Stimulated activated CD4-positive, alpha-beta T cell treated with anti-CD3 and anti-CD28 coated beads, Interleukin-12 subunit alpha, Interleukin-12 subunit beta, amount 100 ng/mL, for 4 hours (primary cell): ENCODE measurements at regions not wholly inside any gene's neighbourhood (a gene's known extent, or its start where the extent isn't known, plus 50 kb on each side); places are given as distances from the start of the nearest gene placed in this dataset.

Experiments
- DNase-seq: peaks from one replicate; pipeline ENCODE4 v3.0.0-alpha.2; 2020

DNA sequence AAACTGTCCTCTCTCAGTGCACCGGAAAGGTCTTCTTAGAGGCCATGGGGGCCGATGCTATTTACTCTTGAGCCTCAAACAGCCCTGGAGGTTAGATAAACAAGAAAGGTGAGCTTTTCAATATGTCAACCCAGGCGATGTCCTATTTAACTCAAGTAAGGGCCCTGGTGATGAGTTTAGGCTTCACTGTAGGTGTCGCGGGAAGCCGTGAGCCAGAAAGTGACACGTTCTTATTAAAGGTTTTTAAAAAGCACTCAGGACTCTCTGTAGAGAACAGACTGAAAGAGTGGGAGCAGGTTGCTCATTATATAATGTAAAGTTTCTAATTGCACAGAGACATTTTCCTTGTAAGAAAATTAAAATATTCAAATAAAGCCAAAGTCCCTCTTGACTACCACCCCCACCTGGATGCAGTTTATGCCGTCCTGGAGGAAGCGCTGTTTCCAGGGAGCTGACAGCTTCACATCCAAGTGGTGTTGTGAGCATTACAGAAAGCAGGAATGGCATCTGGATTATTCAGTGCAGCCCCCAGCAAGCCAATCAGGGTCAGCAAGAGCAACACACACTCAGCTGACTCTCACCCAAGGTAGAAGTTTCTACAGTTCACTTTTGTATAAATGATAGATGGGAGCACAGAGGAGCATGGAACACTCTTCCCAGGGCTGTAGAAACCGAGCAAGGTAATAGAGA, 280.3 kb downstream of the DRD1 start:
- no peak for DNase-seq

DNA sequence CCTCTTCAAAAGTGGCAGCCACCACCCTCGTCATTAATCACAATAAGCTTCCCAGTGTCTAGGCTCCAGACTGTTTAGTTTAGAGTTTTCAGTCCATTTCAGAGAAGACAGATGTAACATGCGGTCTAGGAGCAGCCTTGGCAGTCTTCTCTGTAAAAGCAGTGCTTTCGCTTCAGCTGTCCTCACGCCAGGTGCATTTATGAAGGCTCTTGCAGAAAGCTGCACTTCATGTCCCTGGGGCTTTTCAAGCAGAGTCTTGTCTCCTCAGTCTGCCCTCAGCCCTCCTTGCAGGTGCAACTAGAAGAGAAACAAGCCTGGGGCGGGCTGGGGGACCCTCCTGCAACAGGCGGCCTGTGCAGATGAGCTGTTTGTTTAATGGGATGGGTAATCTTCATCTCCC, 281.9 kb downstream of the DRD1 start:
- no peak for DNase-seq

DNA sequence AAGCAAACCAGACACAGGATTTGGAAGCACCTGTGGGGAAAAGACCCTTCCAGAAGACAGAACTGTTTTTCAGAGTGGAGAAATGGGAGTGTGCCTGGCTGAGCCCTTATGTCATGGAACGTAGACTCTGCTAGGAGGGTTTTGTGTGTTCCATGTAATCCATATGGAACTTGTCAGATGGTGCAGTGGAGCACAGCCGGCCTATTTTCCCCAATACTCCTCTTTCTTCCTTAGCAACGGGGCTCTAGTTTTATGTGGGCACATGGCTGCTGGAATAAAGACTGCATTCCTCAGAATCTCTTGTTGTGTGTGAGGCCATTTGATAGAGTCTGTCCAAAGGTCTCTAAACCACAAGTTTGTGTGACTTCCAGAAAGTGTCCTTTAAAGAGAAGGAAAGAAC, 284.0 kb downstream of the DRD1 start:
- no peak for DNase-seq

DNA sequence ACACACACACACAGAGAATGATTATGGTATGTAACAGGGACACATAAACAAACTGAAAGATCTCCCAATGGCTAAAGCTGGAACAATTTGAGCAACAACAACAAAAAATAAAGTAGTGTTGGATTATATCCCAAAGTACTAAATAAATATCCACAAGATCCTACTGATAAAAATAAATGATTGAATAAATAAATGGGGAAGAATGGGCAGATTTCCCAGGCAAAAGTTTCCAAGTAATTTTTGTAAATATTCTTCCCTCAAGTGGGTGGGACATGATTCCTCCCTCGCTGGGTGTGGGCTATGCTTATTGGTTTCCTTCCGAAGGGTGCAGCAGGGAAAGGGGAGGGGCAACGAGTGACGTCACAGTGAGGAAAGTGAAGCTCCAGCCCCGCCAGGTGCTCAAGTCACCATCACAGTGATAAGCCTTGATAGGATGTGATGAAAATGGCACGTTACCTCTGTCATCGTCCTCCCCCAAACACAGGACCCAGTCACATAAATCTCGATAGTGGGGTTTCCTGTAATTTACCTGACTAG, 295.3 kb downstream of the DRD1 start:
- DNase-seq: no peak

DNA sequence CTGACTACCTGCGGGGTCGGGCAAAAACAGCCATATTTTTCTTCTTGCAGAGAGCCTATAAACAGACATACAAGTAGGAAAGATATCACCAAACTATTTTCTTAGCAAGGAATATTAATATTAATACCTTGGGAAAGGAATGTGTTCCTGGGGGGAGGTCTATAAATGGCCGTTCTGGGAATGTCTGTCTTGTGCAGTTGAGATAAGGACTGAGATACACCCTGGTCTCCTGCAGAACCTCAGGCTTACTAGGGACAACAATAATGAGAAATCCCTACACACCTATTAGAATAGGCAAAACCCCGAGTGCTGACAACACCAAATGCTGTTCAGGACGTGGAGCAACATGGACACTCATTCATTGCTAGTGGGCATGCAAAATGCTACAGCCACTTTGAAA, 297.2 kb downstream of the DRD1 start:
- no peak for DNase-seq

DNA sequence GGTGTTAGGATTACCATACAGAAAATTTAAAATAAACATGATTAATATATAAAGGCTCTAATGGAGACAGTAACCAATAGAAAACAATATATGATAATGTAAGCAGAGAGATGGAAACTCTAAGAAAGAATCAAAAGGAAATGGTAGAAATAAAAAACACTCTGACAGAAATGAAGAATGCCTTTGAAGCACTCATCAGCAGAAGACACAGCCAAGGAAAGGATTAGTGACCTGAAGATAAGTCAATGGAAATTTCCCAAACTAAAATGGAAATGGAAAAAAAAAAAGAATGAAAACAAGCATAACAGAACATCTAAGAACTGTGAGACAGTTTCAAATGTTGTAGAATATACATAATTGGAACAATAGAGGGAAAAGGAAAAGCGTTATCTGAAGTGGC, 302.6 kb downstream of the DRD1 start:
- DNase-seq: no peak

DNA sequence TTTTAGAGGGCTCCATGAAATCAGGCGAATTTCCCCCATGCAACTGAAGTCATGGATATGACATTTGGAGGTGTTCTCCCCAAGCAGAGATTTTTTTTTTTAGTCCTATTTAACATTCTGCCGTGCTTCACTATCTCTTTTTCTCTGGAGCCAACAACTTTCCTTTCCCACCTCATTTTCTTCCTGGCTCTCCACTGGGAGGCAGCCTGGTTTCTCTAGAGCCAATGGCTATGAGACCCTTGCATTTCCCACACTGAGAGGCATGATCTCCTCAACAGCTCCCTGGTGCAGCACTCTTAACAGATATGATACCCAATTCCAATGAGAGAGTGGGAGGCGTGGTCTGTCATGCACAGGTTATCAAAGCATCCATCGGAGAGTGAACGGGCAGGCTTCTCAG, 310.8 kb downstream of the DRD1 start:
- DNase-seq: no peak

DNA sequence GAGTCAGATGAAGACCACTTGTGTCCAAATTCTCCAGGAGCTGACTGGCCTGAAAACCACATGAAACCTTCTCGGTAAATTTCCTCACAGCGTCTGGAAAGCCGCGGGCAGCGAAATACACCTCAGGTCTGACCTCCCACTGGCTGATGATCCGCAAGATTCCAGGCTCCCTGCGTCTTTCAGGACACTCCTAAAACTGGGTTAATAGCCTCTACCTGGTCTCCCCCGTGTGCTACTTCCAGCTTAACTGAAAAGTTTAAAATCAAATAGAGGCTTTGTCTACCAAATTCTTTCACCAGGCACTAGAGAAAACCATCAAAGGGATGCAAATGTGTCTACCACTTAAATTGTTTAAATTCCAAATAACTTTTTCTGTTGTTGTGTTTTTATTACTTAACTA, 312.6 kb downstream of the DRD1 start:
- no peak for DNase-seq

DNA sequence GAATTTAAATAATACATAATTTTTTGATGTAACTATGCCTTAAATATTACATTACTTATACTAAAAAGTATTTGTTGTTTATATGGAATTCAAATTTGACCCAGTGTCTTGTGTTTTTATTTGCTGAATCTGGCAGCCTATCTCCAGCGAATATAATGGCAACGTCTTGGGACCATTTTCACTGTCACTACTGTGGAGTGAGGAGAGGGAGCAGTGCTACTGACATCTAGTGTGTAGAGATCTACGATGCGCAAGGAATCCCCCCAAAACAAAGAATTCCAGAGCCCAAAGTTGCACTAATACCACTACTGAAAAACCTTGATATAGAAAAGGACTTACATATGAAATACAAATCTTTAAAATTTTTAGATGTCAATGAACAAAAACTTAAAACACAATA, 314.4 kb downstream of the DRD1 start:
- DNase-seq: no peak

DNA sequence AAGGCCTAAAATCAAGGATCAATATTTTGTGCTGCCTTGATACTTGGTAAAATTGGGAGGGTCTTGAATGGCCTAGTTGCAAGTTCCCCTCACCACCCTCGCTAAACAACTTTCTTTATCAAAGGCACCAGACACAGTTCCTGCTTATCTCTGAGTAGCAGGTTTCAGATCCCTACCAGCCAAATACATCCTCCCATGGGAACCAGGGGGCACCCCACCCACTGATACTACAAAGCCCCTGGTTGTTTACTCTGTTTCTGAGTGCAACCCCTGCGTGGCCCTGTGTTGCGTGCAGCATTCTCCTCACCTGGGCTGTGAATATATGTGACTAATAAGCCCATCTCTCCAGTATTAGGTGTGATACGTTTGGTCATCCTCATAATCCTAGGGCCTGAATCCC, 314.9 kb downstream of the DRD1 start:
- DNase-seq: no peak

DNA sequence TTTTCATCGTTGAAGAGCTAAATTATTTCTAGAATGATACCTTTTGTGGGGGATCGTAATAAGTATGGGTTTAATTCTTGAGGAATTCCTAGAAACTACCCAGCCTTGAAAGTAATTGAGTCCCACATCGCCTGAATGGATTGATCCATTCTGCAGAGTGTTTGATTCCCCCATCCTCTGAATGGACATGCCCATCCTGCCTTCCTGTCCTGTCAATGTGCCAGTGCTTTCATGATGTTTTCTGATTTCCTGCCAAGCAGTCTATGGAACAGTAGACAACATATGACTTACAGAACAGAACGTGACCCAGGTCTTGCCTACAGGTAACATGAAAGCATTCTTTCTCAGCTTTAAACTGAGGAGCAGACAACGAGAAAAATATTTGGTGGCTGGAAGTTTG, 319.2 kb downstream of the DRD1 start:
- DNase-seq: no peak

DNA sequence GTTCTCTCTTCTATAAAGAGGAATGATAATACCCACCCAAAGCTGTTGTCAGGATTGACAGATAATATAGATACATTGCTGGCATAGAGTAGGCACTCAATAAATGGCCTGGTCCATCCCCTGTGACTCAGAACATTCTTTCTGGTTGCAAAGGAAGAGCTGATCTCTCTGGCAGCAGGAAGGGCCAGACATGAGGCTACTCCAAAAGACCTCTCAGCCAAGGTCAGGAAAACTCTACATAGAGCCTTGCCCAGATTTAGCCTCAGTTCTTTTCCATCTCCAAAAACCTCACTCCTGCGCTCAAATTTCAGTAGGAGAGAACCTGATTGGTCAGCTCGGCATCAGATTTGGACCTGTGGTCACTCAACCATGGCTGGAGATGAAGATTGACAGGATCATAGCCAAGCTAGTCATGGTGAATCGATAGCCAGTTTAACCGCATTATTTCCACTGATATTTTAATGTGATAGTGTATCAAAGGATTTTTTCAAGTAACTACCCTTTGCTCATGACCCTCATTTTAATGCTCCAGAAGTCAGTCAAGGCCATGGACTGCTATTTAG, 319.6 kb downstream of the DRD1 start:
- no peak for DNase-seq

DNA sequence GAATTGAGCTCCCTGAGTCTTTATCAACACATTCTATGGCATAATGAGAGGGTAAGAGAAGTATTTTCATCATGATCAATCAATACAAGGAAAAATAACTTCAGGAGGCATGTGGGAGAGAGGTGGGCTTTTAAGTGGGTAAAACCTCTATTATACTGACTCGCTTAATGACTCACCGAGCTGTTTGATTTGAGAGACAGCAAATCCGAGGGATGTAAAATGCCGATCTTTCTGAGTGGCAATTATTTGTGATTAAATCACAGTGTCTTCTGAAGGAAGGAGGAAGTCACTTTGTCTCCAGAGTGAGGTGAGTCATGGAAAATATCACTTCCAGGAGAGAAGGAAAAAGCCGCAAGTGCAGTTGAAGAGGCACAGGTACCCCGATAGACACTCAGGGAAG, 320.4 kb downstream of the DRD1 start:
- no peak for DNase-seq

DNA sequence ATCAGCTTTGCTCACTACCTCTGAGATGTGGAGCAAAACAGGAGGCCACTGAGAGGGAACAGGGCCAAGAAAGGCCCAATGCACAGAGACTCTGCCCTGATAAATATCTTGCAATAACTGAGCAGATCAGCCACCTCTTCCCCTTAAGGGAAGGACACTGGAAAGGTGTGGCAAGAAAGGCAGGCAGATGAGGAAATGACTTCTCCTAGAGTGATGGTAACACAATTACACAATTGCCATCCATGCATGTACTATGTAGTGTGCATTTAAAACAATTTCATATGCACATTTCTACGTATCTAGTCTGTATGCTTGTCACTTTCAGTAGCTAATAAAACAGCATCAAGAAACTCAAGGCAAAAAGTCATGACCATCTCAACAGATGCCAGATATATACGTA, 322.5 kb downstream of the DRD1 start:
- no peak for DNase-seq

DNA sequence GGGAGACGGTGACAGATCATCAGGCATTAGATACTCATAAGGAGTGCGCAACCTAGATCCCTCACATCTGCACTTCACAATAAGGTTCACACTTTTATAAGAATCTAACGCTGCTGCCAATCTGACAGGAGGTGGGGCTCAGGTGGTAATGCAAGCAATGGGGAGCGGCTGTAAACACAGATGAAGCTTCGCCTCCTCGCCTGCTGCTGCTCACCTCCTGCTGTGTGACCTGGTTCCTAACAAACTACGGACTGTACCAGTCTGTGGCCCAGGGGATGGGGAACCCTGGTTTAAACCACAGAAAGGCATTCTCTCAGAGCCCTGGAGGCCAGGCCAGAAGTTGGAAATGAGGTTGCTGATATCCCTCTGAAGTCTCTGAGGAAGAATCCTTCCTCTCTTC, 323.6 kb downstream of the DRD1 start:
- DNase-seq: no peak

DNA sequence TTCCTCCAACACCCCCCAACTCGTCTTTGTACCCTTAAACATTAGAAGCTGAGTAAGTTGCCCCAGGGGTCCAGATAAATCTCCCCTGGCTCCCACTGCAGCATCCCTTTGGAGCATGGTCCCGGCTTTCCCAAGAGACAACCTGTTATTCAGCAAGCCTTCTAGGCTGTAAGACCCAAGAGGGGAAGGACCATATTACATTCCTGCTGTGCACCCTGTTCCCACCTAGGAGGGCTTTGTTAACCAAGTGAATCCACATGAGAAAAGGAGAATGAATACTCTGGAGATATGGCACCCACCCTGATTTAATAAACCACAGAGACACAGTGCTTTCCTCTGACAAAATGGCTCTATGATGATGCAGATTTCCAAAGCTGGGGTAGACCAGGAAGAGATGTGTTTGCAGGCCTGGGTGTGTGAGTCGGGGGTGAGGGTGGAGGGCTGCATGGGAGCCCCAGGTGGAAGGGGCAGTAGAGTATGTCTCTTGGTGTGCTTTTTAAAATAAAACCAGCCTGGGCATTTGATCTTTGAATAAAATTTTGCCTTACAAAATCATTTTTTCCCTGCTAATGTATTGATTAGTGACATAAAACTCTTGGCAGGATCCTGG, 325.2 kb downstream of the DRD1 start:
- DNase-seq: no peak

DNA sequence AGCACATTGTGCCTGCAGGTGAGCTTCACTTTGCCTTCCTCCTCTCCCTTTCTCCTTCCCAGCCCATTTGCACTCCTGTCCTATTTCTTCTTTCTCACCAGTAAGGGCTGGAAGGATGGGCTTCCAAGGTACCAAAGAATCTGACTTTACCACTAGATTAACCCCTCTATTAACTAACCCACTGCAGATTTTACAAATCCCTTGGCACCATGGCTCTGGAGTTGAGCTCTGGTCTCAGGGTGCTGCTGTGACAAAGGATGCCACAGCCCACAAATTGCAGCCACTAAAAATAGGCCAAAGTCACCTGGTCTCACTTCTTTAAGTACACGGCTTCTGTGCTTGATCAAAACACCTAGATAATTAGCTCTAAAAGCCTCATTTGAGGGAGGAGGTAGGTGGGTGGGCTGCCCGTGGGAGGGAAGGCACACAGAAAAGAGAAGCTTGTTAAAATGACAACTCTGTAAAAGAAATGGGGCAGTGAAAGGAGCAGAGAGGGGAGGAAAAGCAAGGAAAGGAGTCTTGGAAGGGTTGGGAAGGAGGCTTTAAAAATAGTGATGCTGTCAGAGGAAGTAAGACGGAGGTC, 327.4 kb downstream of the DRD1 start:
- no peak for DNase-seq

DNA sequence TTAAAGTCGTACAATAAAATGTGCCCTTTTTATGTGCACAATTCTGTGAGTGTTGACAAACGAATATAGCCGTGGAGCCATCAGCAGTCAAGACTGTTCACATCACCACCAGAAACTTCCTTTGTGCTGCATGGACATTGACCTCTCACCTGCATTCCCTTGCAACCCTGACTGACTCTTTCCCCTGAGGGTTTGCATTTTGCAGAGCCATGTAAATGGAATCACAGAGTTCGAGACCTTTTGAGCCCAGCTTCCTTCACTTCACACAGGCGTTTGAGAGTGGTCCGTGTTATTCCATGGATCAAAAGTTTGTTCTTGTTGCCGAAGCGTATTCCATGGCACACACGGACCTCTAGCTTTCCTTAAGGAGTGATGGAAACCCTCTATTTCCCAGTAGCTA, 328.2 kb downstream of the DRD1 start:
- no peak for DNase-seq

DNA sequence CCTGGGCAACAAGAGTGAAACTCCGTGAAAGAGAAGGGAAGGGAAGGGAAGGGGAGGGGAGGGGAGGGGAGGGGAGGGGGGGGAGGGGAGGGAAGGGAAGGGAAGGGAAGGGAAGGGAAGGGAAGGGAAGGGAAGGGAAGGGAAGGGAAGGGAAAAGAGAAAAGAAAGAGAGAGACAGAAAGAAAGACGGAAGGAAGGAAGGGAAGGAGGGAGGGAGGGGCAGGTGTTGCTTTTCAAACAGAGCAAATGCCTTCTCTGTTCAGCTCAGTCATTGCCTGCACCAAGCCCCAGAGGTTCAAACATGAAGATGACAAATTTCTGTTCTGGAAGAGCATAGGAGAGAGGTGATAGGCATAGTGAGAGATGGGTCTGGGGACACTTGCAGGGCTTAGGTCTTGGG, 330.0 kb downstream of the DRD1 start:
- no peak for DNase-seq

DNA sequence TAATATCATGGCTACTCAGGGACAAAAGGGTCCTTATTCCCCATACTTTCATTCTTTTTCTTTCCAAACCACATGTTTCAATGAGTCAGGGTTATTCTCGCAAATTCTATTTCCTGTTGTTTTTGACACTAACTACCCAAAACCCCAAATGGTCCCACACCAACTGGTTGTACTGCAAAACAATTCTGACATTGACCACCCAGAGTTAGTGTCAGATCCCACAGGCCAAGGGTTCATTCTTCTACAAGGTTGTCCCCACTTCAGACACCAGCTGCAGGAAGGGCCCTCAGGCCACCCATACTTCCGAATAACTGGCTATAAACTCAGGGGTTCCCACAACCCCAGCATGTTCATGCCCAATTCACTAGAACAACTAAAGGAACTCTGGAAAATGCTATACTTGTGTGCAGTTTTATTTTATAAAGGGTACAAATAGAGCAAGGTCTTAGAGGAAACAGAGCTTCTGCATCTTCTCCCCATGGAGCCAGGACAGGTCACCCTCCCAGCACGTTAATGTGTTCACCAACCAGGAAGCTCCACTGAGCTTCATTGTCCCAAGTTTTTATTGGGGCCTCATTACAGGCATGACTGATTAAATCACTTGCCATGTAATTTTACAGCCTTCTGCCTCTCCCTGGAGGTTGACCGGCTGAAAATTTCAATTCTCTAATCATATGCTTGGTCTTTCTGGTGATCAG, 334.8 kb downstream of the DRD1 start:
- DNase-seq: no peak

DNA sequence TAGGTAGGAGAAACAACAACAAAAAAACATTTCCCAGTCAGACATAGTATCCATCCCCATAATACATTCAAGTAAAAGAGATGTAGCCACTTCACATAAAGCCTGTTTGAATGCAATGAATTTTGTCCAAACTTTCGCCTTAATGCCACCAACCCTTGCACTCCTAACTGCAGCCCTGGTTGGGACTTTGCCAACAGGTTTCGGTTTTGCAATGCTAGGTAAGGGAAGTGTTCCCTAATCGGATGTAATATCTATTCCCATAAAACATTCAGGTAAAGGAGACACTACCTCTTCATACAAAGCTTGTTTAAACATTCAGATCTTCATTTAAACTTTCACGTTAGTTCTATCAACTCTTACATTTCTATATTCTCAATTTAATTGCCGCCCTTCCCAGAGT, 336.1 kb downstream of the DRD1 start:
- DNase-seq: no peak

DNA sequence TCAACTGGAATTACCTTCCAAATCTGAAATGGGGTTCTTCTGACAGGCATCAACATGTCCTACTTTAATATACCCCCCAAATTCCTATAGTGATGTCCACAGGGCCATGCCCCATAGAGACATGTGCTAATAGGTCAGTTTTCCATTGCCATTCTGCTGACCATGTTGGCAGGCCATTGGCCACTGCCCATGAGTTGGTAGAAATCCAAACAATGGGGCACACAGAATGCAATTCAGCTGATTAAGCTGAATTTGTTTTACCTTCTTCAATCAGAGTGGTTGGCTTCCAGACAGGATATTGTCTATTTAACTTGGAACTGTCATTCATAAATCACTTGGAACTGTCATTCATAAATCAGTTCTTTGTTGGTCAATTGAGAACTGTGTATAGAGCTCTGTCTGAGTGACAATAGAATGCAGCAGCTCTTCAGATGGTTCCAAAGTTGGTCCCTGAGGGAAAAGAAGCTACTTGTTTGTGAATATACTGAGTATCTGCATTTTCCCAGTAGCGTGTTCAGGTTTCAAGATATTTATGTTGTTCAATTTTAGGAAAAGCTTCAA, 336.9 kb downstream of the DRD1 start:
- DNase-seq: no peak

DNA sequence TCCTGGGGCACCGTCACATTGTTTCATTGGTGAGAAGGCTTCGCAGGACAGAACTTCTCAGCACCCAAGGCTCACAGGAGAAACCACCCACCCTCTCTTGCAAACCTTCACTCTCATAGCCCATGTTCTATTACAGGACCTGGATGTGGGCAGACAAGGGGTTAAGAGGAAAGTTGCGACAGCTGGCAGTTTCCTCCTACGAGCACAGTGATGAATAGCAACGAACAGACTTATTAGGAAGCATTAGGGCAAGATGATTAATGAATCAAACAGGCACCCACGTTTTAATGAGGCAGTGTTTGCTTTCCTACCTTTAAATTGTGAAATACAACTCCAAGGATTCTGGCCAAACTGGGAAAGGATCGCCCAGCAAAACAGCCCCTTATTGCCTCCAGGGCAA, 339.3 kb downstream of the DRD1 start:
- DNase-seq: no peak
